AG09309 (cell line): ENCODE measurements at regions not wholly inside any gene's neighbourhood (a gene's known extent, or its start where the extent isn't known, plus 50 kb on each side); places are given as distances from the start of the nearest gene placed in this dataset.

Experiments
- DNase-seq: peaks from one replicate; pipeline ENCODE4 v3.0.0-alpha.2; 2010; ENCODE audit warnings: low read depth
- H3K4me3 ChIP-seq: 2 replicates; pipeline ENCODE4 v1.5.1; 2011; ENCODE audit warnings: mild to moderate bottlenecking, low read depth, low read length, moderate library complexity; ENCODE audit not compliant: control insufficient read depth
- CTCF ChIP-seq: IDR thresholded peaks from 2 replicates; pipeline ENCODE4 v1.5.1; 2011; ENCODE audit warnings: mild to moderate bottlenecking, low read depth, low read length, inconsistent platforms; ENCODE audit not compliant: insufficient read depth, control insufficient read depth; ENCODE audit errors: missing control alignments

- no peak overlapping the region for H3K4me3 ChIP-seq
- no peak for DNase-seq
- TF ChIP-seq CTCF, result no peak
These were observed 211.9 kb downstream of the HRH4 start for GRCh38 chr18:24672165-24672941.

GRCh38 chr18:24674200-24674599, 213.8 kb downstream of the HRH4 start:
- no peak overlapping the region for H3K4me3 ChIP-seq
- no peak for TF ChIP-seq CTCF
- no peak for DNase-seq

GRCh38 chr18:24674605-24675004, 214.2 kb downstream of the HRH4 start:
- no peak for TF ChIP-seq CTCF
- H3K4me3 ChIP-seq, result no peak overlapping the region
- DNase-seq, result no peak

GRCh38 chr18:24677011-24677410, 216.6 kb downstream of the HRH4 start:
- no peak overlapping the region for H3K4me3 ChIP-seq
- DNase-seq, result no peak
- no peak for TF ChIP-seq CTCF

GRCh38 chr18:24678107-24678506, 217.7 kb downstream of the HRH4 start:
- no peak for TF ChIP-seq CTCF

GRCh38 chr18:24678626-24679025, 218.2 kb downstream of the HRH4 start:
- no peak for TF ChIP-seq CTCF
- H3K4me3 ChIP-seq, result no peak overlapping the region
- DNase-seq, result no peak

More at GRCh38 chr18:24678107-24678506, 217.7 kb downstream of the HRH4 start:
- no peak overlapping the region for H3K4me3 ChIP-seq
- no peak for DNase-seq
